T-cell (primary cell): ENCODE measurements at regions not wholly inside any gene's neighbourhood (a gene's known extent, or its start where the extent isn't known, plus 50 kb on each side); places are given as distances from the start of the nearest gene placed in this dataset.

ENCODE experiments used
- ATAC-seq, 4 experiments: fragments of 200-7000 bp in 3 of 4; fragments of 150-1000 bp in 1 of 4; cut with Tn5 transposase; replicated peaks in 1 of 4; 1 replicate in 3 of 4; 2 replicates in 1 of 4; pipeline ENCODE4 v1.10.0; 2021; ENCODE audit warnings: moderate library complexity in 3 of 4, mild to moderate bottlenecking in 2 of 4, moderate number of reproducible peaks in 1 of 4
- CTCF ChIA-PET, 2 donors: fragments of 300-600 bp; sonication (Branson Sonifier 250); formaldehyde crosslinking; loops; one replicate each; lab custom pipeline; 2022; ENCODE audit warnings: antibody characterized with exemption in 2 of 2; lab: Charles Lee
- POLR2A ChIA-PET, 2 donors: fragments of 300-600 bp; sonication (Branson Sonifier 250); formaldehyde crosslinking; loops; one replicate each; lab custom pipeline; 2022; ENCODE audit warnings: antibody characterized with exemption in 2 of 2; lab: Charles Lee
- DNase-seq, 35 experiments: peaks; one replicate each; pipeline versions ENCODE4 v3.0.0 to v3.0.0-alpha.2; 2013 to 2023
- H3K27ac ChIP-seq: one replicate; pipeline ENCODE4 v1.5.1; 2013; ENCODE audit warnings: low read length
- H3K27me3 ChIP-seq, 2 experiments: replicated peaks in 1 of 2; 1 replicate in 1 of 2; 2 replicates in 1 of 2; pipeline versions ENCODE4 v1.6.1 to v1.7.0; 2013; ENCODE audit warnings: low read length in 1 of 2, mixed read lengths in 1 of 2; ENCODE audit not compliant: control insufficient read depth in 2 of 2, insufficient read depth in 2 of 2; ENCODE audit errors: extremely low read depth in 1 of 2
- H3K36me3 ChIP-seq, 2 donors: 1 replicate in 1 of 2; 2 replicates in 1 of 2; pipeline versions ENCODE4 v1.6.1 to v1.7.0; 2013; ENCODE audit warnings: low read length in 1 of 2; ENCODE audit not compliant: control insufficient read depth in 2 of 2, insufficient read depth in 1 of 2; ENCODE audit errors: extremely low read depth in 1 of 2
- H3K4me1 ChIP-seq, 2 experiments: 1 replicate in 1 of 2; 2 replicates in 1 of 2; pipeline versions ENCODE4 v1.6.1 to v1.7.0; 2013; ENCODE audit warnings: low read length in 2 of 2, mixed read lengths in 1 of 2; ENCODE audit not compliant: insufficient read depth in 2 of 2, control insufficient read depth in 1 of 2; ENCODE audit errors: extremely low read depth in 1 of 2
- H3K4me3 ChIP-seq, 2 donors: 1 replicate in 1 of 2; 2 replicates in 1 of 2; pipeline versions ENCODE4 v1.5.1 to v1.7.0; 2013; ENCODE audit warnings: mild to moderate bottlenecking in 2 of 2, low read length in 1 of 2, moderate library complexity in 1 of 2; ENCODE audit not compliant: control insufficient read depth in 1 of 2; ENCODE audit errors: extremely low read depth in 1 of 2
- H3K9me3 ChIP-seq: 2 replicates; pipeline ENCODE4 v1.7.0; 2013
- H3K27ac Mint-ChIP-seq, 2 donors: one replicate each; pipeline ENCODE4 v1.8.0; 2020 to 2021; ENCODE audit warnings: mild to moderate bottlenecking in 2 of 2, mixed read lengths in 2 of 2
- H3K27me3 Mint-ChIP-seq, 2 donors: one replicate each; pipeline ENCODE4 v1.8.0; 2021 to 2022; ENCODE audit warnings: mixed read lengths in 2 of 2
- H3K36me3 Mint-ChIP-seq: one replicate; pipeline ENCODE4 v1.8.0; 2021; ENCODE audit warnings: mixed read lengths
- H3K4me1 Mint-ChIP-seq, 3 donors: one replicate each; pipeline ENCODE4 v1.8.0; 2020 to 2022; ENCODE audit warnings: mixed read lengths in 3 of 3, mild to moderate bottlenecking in 1 of 3
- H3K4me3 Mint-ChIP-seq, 3 donors: one replicate each; pipeline ENCODE4 v1.8.0; 2020 to 2022; ENCODE audit warnings: mild to moderate bottlenecking in 3 of 3, mixed read lengths in 3 of 3, moderate library complexity in 3 of 3
- H3K9me3 Mint-ChIP-seq, 3 donors: one replicate each; pipeline ENCODE4 v1.8.0; 2020 to 2022; ENCODE audit warnings: mixed read lengths in 3 of 3
- WGBS: methylation state at CpG from one replicate; pipeline ENCODE4 v1.1.5; 2013; ENCODE audit warnings: missing lambda C conversion rate; ENCODE audit not compliant: insufficient coverage; 5-methylcytosine and 5-hydroxymethylcytosine counted together

GRCh38 chr7:80082213-80082612, 52.4 kb upstream of the GNAI1 start:
- no peak overlapping the region for H3K4me3 ChIP-seq
- H3K27ac Mint-ChIP-seq: no peak overlapping the region
- CTCF ChIA-PET: no interaction called here

GRCh38 chr7:80078886-80079285, 55.7 kb upstream of the GNAI1 start:
- H3K9me3 ChIP-seq: no peaks in the 10 kb centered on the region
- Mint-ChIP-seq H3K36me3 (no peaks in the 10 kb centered on the region), H3K27me3 (no peaks in the 10 kb centered on the region), H3K4me3 (peak overlapping the region in 1 of 3 donors; percentile 72), H3K9me3 (peaks cover 0 to 4% (median 0%) of the 10 kb centered on the region in 3 donors), H3K27ac (no peak overlapping the region), H3K4me1 (peaks cover 9 to 13% (median 11%) of the 10 kb centered on the region in 3 donors)
- DNase-seq (no peak), ATAC-seq (no peak)
- H3K4me3 ChIP-seq: no peak overlapping the region
- POLR2A ChIA-PET: no interaction called here
- H3K27me3 ChIP-seq: no peaks in the 10 kb centered on the region
- no peaks in the 10 kb centered on the region for H3K36me3 ChIP-seq
- H3K27ac ChIP-seq: no peak overlapping the region
- WGBS: no CpG with 5 or more reads among the region's 3 CpGs
- CTCF ChIA-PET: interaction anchor here in 1 of 2 donors (0.6 to 1.2 kb wide), 2 partner anchors 16 to 23 kb away, joined by 4 read pairs; no protein-coding TSS in a partner anchor
- no peaks in the 10 kb centered on the region for H3K4me1 ChIP-seq

More at GRCh38 chr7:80082213-80082612, 52.4 kb upstream of the GNAI1 start:
- Mint-ChIP-seq H3K27me3 (no peaks in the 10 kb centered on the region), H3K4me3 (no peak overlapping the region), H3K9me3 (no peaks in the 10 kb centered on the region), H3K36me3 (no peaks in the 10 kb centered on the region), H3K4me1 (peaks cover 9 to 13% (median 11%) of the 10 kb centered on the region in 3 donors)
- Histone ChIP-seq H3K4me1 (no peaks in the 10 kb centered on the region), H3K27me3 (no peaks in the 10 kb centered on the region), H3K27ac (no peak overlapping the region), H3K9me3 (no peaks in the 10 kb centered on the region), H3K36me3 (no peaks in the 10 kb centered on the region)
- DNase-seq (no peak), ATAC-seq (no peak)
- POLR2A ChIA-PET: interaction anchor here in 1 of 2 donors (0.5 kb wide), 1 partner anchor 33 kb away, joined by 5 read pairs; no protein-coding TSS in a partner anchor

GRCh38 chr7:80078159-80078731, 56.4 kb upstream of the GNAI1 start:
- H3K4me3 ChIP-seq: peak overlapping the region in 1 of 2 donors; percentile 10
- ATAC-seq (peak in 1 of 4 experiments; percentile 52), DNase-seq (peak in 1 of 35 experiments; percentile 2)
- WGBS: 19% methylated on average over 3 of the region's 5 CpGs
- Mint-ChIP-seq H3K27ac (peak overlapping the region in 1 of 2 donors; percentile 7), H3K36me3 (no peaks in the 10 kb centered on the region), H3K9me3 (peaks cover 0 to 4% (median 0%) of the 10 kb centered on the region in 3 donors), H3K4me1 (peaks cover 9 to 13% (median 11%) of the 10 kb centered on the region in 3 donors), H3K4me3 (peak overlapping the region; percentile 60 to 72 (median 67)), H3K27me3 (no peaks in the 10 kb centered on the region)
- no peak overlapping the region for H3K27ac ChIP-seq
- ChIA-PET CTCF (interaction anchor here in 1 of 2 donors (0.6 to 1.2 kb wide), 4 partner anchors 15 to 137 kb away, joined by 4 to 7 read pairs (median 4); no protein-coding TSS in a partner anchor), POLR2A (interaction anchor here in 1 of 2 donors (0.7 kb wide), 1 partner anchor 1095 kb away, joined by 9 read pairs; no protein-coding TSS in a partner anchor)
- H3K36me3 ChIP-seq: no peaks in the 10 kb centered on the region
- no peaks in the 10 kb centered on the region for H3K9me3 ChIP-seq
- H3K27me3 ChIP-seq: no peaks in the 10 kb centered on the region
- no peaks in the 10 kb centered on the region for H3K4me1 ChIP-seq

DNA sequence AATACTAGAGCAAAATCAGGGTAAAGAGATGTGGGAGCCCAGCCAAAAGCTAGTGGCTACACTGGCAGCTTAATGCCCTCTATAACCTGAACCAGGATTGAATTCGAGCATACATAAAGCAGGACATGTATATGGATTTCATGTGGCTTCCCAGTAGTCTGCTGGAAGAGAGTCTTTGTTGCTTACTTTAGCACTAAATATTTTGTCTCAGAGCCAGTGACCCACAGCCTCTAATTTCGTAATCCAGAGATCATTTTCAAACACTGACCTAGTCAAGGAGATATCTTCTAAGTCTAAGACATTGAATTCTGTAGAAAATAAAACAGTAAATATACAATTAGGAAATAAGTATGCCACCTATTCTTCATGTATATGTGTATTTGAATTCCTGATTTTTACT, 64.2 kb upstream of the GNAI1 start:
- Mint-ChIP-seq H3K36me3 (no peaks in the 10 kb centered on the region), H3K9me3 (peaks cover 4 to 15% (median 8%) of the 10 kb centered on the region in 3 donors), H3K4me3 (no peak overlapping the region), H3K27me3 (no peaks in the 10 kb centered on the region), H3K4me1 (no peaks in the 10 kb centered on the region), H3K27ac (no peak overlapping the region)
- H3K27me3 ChIP-seq: no peaks in the 10 kb centered on the region
- H3K9me3 ChIP-seq: no peaks in the 10 kb centered on the region
- H3K36me3 ChIP-seq: no peaks in the 10 kb centered on the region
- no peak overlapping the region for H3K4me3 ChIP-seq
- no peaks in the 10 kb centered on the region for H3K4me1 ChIP-seq
- ATAC-seq (no peak), DNase-seq (no peak)
- ChIA-PET CTCF (no interaction called here), POLR2A (no interaction called here)
- H3K27ac ChIP-seq: no peak overlapping the region
- WGBS: no CpG with 5 or more reads among the region's 2 CpGs

DNA sequence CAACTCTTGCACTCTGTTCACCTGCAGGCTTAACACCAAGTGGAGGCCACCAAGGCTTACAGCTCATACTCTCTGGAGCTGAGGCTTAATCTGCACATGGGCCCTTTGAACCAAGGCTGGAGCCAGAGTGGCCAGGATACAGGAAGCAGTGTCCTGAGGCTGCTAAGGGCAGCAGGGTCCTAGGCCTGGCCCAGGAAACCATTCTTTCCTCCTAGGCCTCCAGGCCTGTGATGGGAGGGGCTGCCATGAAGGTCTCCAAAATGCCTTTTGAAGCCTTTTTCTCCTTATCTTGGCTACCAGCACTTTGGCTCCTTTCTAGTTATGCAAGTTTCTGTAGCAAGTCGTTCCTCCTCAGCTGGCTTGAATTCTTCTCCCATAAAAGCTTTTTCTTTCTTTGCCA, 68.0 kb upstream of the GNAI1 start:
- ATAC-seq (no peak), DNase-seq (no peak)
- no peaks in the 10 kb centered on the region for H3K27me3 Mint-ChIP-seq
- ChIA-PET POLR2A (no interaction called here), CTCF (no interaction called here)
- Histone ChIP-seq H3K9me3 (no peaks in the 10 kb centered on the region), H3K36me3 (no peaks in the 10 kb centered on the region), H3K4me3 (no peak overlapping the region), H3K27ac (no peak overlapping the region), H3K4me1 (no peaks in the 10 kb centered on the region), H3K27me3 (no peaks in the 10 kb centered on the region)
- WGBS: 67% methylated on average over 1 of the region's 1 CpG
- H3K36me3 Mint-ChIP-seq: no peaks in the 10 kb centered on the region
- no peak overlapping the region for H3K27ac Mint-ChIP-seq
- H3K4me1 Mint-ChIP-seq: no peaks in the 10 kb centered on the region
- H3K4me3 Mint-ChIP-seq: no peak overlapping the region
- H3K9me3 Mint-ChIP-seq: peaks cover 0 to 22% (median 8%) of the 10 kb centered on the region in 3 donors

- ATAC-seq (no peak), DNase-seq (no peak)
- Mint-ChIP-seq H3K36me3 (no peaks in the 10 kb centered on the region), H3K4me3 (no peak overlapping the region), H3K4me1 (no peaks in the 10 kb centered on the region), H3K27ac (no peak overlapping the region), H3K9me3 (peaks cover 0 to 23% (median 8%) of the 10 kb centered on the region in 3 donors), H3K27me3 (no peaks in the 10 kb centered on the region)
- Histone ChIP-seq H3K36me3 (no peaks in the 10 kb centered on the region), H3K9me3 (no peaks in the 10 kb centered on the region), H3K27me3 (no peaks in the 10 kb centered on the region), H3K4me3 (no peak overlapping the region), H3K27ac (no peak overlapping the region), H3K4me1 (no peaks in the 10 kb centered on the region)
- ChIA-PET POLR2A (no interaction called here), CTCF (no interaction called here)
- no CpG with 5 or more reads among the region's 4 CpGs for WGBS
These were observed 70.8 kb upstream of the GNAI1 start for GRCh38 chr7:80063834-80064233.
